ENCODE measurements at regions not wholly inside any gene's neighbourhood (a gene's known extent, or its start where the extent isn't known, plus 50 kb on each side); places are given as distances from the start of the nearest gene placed in this dataset.
"Not testable (repeated sequence)": the region's sequence is repeated elsewhere in the genome, so short reads cannot be mapped to it uniquely, and the experiment has no call there.

DNA sequence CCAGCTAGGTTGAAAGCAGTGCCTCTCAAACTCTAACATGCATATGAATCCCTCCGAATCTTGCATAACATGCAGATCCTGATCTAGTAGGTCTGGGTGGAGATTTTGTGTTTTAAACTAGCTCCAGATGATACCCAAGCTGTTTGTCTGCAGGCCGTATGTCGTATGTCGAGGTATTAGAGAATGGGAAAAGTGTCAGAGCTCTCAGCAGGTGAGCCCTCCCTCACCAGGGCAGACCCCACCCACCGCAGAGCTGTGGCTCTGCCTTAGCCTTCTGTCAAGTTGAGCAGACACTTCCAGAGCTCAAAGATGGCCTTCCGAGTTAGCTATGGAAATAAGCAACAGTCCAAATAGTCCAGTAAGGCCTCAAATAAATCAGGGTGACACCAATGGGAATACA is 83.2 kb upstream of the MAP3K1 start:
- no peak for DNase-seq (ENCODE audit: low spot score)

DNA sequence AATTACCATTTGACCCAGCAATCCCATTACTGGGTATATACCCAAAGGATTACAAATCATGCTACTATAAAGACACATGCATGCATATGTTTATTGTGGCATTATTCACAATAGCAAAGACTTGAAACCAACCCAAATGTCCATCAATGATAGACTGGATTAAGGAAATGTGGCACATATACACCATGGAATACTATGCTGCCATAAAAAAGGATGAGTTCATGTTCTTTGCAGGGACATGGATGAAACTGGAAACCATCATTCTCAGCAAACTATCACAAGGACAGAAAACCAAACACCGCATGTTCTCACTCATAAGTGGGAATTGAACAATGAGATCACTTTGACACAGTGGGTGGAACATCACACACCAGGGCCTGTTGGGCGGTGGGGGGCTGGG is 83.9 kb upstream of the MAP3K1 start:
- not testable (repeated sequence) for DNase-seq (ENCODE audit: low spot score)

DNA sequence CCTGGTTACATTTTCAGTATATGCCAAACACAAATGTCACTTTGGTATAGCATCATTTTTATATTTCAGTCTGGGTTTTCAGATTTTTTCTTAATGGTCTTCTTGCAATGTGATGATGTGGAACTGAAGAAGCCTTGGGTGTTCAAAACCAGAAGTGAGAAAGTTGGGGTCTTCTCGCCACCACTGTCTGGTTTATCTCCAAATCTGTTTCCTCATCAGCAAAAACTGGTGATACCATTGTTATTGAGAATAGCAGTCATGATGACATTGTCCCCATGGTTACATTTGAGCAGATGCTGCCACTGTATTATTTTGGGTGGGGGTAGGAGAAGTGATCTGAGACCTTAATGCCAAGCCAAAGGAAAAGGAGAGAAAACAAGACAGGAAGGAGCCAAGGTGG is 85.9 kb upstream of the MAP3K1 start:
- no peak for DNase-seq (ENCODE audit: low spot score)

DNA sequence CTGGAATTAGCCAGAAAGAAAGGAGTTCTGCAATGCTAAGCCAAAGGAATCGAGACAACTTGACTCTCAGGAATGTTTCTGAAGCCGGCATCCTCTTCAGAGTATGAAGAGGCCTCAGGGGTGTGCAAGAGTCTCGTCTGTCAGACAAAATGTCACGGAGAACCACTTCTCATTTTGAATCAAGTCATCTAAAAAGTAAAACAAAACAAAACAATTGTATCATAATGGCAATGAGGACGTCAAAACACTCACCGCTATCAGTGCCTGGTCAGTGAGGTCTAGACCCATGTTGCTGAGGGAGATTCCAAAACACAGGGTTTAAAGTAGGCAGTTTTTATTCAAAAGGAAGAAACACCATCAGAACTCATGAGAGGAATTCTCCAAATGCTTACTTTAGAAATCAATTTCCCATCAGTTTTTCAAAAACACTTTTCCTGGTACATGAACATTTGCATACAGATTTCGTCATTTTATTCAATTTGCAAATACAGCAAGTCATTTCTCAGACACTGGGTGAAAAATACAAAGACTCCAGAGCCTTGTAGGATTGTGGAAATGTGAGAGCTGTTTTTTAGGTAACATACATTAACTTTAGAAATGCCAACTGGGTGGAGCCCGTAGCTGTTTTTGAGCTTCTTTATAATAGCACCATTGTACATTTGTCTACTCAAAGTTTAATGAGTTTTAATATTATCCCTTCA is 89.5 kb upstream of the MAP3K1 start:
- no peak for DNase-seq (ENCODE audit: low spot score)

DNA sequence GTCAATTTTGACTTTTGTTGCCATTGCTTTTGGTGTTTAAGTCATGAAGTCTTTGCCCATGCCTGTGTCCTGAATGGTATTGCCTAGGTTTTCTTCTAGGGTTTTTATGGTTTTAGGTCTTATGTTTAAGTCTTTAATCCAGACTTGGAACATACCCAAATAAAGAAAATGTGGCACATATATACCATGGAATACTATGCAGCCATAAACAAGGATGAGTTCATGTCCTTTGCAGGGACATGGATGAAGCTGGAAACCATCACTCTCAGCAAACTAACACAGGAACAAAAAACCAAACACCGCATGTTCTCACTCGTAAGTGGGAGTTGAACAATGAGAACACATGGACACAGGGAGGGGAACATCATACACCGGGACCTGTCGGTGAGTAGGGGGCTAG is 90.5 kb upstream of the MAP3K1 start:
- not testable (repeated sequence) for DNase-seq (ENCODE audit: low spot score)

DNA sequence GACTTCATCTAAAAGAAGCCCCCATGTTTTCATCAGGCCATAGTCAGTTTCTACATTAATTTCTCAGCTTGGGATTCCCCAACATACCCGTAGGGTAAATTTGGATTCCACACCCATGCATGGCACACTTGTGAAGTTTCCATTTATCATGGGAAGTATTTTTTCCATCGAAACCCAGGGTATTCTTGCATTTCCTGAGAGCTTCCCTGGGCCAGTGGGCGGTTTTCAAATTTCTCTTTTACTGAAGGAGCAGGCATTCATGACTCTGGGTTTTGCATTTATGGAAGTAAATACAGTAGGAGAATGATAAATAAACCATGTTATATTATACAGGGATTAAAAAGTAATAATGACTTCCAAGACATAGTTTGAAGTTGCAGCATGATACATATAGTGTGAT is 93.0 kb upstream of the MAP3K1 start:
- no peak for DNase-seq (ENCODE audit: low spot score)

DNA sequence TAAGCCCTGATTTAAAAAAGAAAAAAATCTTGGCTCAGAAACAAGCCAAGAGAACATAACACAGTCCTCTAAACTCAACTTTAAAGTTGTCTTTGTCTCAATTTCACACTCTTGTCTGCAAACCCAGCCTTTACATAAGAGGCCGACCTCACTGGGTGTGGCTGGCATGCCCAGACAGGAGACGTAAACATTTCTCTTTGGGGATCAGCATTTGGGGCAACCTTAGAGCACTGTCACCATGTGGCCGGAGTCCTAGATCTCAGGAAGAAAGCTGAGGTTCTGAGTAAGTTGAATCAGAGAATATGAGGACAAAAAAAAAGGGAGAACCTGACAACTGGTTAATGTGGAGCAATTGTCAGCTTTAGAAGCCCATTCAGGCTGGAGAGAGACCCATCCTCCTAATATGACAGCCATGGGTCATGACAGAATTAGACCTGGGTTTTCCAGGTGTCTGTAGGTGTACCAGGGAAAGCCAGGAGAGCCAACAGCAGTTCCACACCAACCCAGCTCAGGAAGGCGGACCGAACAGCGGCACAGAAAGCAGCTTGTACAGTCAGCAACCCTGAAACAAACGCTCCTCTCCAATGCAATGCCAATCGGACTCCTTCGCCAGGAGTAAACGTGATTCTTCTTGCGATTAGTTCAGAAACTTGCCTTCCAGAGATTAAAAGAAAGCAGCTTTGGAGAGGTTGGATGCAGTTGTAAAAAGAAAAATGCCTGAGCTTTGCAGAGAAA is 97.9 kb upstream of the MAP3K1 start:
- DNase-seq (ENCODE audit: low spot score): no peak

DNA sequence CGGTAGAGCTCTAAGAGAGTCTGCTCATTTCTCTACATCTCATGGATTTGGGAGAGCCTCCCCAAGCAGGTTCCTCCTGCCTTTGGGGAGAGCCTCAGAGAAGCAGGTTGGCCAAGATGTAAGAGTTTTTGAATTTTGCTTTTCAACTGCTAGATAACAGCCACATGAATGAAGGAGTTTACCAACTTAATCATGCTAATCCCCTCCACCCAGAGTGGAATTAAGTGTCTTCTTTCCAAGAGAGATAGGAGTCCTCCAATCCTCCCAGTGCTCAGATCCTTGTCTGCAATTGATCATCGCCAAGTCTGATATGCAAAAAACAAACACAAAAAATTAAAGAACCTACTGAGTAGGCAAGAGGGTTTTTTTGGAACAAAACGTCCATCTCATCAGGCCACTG is 99.4 kb upstream of the MAP3K1 start:
- DNase-seq (ENCODE audit: low spot score): no peak

- DNase-seq (ENCODE audit: low spot score): no peak
Observed at GRCh38 chr5:56712895-56713591, 102.3 kb upstream of the MAP3K1 start.

GRCh38 chr5:56710826-56711590 is 104.3 kb upstream of the MAP3K1 start:
- no peak for DNase-seq (ENCODE audit: low spot score)

GRCh38 chr5:56706504-56706903 is 108.8 kb upstream of the MAP3K1 start:
- DNase-seq (ENCODE audit: low spot score): no peak

GRCh38 chr5:56705217-56705616 is 110.1 kb upstream of the MAP3K1 start:
- DNase-seq (ENCODE audit: low spot score): no peak

DNA sequence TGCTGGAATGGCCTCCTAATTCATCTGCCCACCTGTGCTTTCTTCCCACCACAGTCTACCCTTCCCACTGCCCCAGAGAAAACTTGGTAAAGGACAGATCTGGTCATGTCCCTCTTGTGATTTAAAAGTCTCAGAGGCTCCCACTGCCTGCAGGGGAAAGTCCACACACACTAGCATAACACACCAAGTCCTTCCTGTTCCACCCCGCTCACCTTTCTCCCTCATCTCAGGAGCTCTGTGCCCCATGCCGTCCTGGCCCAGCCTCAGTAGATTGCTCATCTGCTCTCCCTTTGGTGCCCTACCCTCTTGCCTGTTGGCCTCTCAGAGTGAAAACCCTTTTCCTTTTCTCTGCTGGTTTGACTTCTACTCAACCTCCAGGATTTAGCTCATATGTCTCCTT is 111.4 kb upstream of the MAP3K1 start:
- no peak for DNase-seq (ENCODE audit: low spot score)

- DNase-seq (ENCODE audit: low spot score): no peak
Observed at GRCh38 chr5:56700711-56701110, 114.6 kb upstream of the MAP3K1 start.

- DNase-seq (ENCODE audit: low spot score): no peak
Observed at GRCh38 chr5:56699538-56699937, 115.8 kb upstream of the MAP3K1 start.

GRCh38 chr5:56698463-56699381 is 116.6 kb upstream of the MAP3K1 start:
- DNase-seq (ENCODE audit: low spot score): no peak

GRCh38 chr5:56696900-56697299 is 118.4 kb upstream of the MAP3K1 start:
- DNase-seq (ENCODE audit: low spot score): no peak

DNA sequence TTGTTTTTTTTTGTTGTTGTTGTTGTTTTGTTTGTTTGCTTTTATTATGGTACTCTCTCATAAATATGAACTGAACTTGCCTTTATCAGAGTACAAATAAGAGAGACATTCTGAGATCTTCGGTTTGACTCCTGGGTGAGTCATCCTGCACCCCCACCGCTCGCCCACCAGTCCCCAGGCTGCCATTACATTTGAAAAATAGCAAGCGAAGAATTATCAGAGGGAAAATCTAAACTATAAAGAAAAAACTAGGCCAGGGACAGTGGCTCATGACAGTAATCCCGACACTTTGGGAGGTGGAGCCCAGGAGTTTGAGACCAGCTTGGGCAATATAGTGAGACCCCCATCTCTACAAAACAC is 122.1 kb upstream of the MAP3K1 start:
- DNase-seq (ENCODE audit: low spot score): no peak

- DNase-seq (ENCODE audit: low spot score): no peak
Observed at GRCh38 chr5:56692359-56693219, 122.8 kb upstream of the MAP3K1 start.

DNA sequence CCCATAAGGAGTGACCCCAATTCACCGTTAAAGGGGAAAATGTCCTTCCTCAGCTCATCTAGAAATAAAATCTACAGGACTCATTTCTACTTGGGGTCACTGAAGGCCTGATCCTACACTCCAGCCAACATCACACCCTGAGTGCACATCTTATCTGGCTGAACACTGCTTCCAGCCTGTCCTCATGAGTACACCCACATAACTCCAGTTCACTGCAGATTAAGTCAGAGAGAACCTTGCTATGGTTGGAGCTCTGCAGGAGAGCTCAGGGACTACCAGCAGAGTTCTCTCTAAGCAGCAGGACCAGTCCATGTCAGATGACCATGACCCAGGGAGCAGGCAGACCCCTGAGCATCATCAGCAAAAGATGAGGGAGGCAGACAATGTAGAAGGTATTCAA is 126.9 kb upstream of the MAP3K1 start:
- DNase-seq (ENCODE audit: low spot score): no peak

Measured in germinal center (tissue), 1 donor.